ENCODE measurements at regions not wholly inside any gene's neighbourhood (a gene's known extent, or its start where the extent isn't known, plus 50 kb on each side); places are given as distances from the start of the nearest gene placed in this dataset.

DNA sequence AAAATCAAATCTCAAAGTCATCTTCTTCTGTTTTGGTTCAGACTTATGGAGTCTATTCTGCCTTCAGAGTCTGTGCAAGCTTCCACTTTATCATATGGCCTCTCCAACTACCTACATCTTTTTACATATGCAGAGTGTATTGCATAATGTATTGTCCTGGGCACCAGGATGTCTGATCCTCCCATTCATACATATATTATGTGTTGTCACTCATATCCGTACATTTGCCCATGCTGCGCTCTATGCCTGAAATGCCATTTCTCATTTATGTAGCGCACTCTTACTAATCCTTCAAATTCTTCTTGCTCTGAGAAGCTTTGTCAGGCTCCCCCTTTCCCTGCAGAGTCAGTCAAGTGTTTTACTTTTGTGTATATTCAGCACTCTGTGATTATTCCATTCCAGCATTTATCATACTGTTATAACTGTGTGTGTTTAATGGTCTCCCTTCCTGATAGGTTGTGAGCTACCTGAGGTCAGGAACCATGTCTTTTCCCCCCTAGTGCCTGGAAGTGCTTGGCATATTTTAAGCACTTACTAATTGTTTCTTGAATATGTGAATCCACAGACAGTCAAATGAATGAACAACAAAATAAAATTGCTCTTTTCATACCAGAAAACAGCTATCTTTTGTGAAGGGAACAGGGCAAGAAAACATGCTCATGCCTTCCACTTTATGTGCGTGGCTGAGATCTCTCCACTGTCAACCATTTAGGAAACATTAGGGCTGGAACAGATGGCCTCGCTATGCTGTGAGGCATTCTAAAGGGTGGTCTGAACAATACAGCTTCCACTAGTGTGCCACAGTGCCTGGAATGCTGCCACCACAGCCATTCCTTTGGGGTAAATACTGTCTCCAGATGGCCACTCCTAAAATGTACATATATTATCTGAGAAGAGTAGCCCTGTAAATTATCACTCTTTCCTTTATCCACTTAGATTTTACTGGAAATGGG, 81.8 kb downstream of the GLUD2 start:
- no peak overlapping the region for H3K27ac ChIP-seq (ENCODE audit: low read length)
- CTCF ChIA-PET, result no interaction called here
- intact Hi-C loops (cut with micrococcal nuclease; ENCODE audit: unreplicated experiment), result no loop called here
- H3K27me3 ChIP-seq (ENCODE audit: control insufficient read depth, insufficient read depth, low read length), result no peaks in the 10 kb centered on the region
- ATAC-seq, result no peak
- POLR2A ChIA-PET, result no interaction called here
- no peak for DNase-seq (ENCODE audit: low read depth, low spot score)
- no peaks in the 10 kb centered on the region for H3K36me3 ChIP-seq (ENCODE audit: control insufficient read depth, insufficient read depth, low read length)
- no peaks in the 10 kb centered on the region for H3K4me1 ChIP-seq (ENCODE audit: control insufficient read depth, insufficient read depth, low read length)
- BruUV-seq (replicated peaks), result no TSS peak
- no peak overlapping the region for H3K4me3 ChIP-seq (ENCODE audit: low read depth in 2 of 2, low read length in 2 of 2)
- TF ChIP-seq POLR2AphosphoS5 (IDR thresholded peaks at IDR 0.05; ENCODE audit: low read depth, low read length), result no peak
- TF ChIP-seq CTCF (IDR thresholded peaks at IDR 0.05), result no peak
- TF ChIP-seq SIN3A (IDR thresholded peaks at IDR 0.05; ENCODE audit: borderline replicate concordance, insufficient read depth, low read depth, low read length), result no peak
- TF ChIP-seq, protein P1, sequence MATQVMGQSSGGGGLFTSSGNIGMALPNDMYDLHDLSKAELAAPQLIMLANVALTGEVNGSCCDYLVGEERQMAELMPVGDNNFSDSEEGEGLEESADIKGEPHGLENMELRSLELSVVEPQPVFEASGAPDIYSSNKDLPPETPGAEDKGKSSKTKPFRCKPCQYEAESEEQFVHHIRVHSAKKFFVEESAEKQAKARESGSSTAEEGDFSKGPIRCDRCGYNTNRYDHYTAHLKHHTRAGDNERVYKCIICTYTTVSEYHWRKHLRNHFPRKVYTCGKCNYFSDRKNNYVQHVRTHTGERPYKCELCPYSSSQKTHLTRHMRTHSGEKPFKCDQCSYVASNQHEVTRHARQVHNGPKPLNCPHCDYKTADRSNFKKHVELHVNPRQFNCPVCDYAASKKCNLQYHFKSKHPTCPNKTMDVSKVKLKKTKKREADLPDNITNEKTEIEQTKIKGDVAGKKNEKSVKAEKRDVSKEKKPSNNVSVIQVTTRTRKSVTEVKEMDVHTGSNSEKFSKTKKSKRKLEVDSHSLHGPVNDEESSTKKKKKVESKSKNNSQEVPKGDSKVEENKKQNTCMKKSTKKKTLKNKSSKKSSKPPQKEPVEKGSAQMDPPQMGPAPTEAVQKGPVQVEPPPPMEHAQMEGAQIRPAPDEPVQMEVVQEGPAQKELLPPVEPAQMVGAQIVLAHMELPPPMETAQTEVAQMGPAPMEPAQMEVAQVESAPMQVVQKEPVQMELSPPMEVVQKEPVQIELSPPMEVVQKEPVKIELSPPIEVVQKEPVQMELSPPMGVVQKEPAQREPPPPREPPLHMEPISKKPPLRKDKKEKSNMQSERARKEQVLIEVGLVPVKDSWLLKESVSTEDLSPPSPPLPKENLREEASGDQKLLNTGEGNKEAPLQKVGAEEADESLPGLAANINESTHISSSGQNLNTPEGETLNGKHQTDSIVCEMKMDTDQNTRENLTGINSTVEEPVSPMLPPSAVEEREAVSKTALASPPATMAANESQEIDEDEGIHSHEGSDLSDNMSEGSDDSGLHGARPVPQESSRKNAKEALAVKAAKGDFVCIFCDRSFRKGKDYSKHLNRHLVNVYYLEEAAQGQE (IDR thresholded peaks at IDR 0.05; ENCODE audit: insufficient read depth in 1 of 2, low read depth in 2 of 2, low read length in 1 of 2), result no peak
- no peak for TF ChIP-seq TCF7L2 (IDR thresholded peaks at IDR 0.05; ENCODE audit: low read depth, low read length)
- in situ Hi-C loops (cut with HindIII; ENCODE audit: low pct_unique_long_range_greater_than_20kb, low sequenced_read_pairs), result no loop called here
- no peaks in the 10 kb centered on the region for H3K9me3 ChIP-seq (ENCODE audit: control insufficient read depth, insufficient read depth, low read depth, low read length)

DNA sequence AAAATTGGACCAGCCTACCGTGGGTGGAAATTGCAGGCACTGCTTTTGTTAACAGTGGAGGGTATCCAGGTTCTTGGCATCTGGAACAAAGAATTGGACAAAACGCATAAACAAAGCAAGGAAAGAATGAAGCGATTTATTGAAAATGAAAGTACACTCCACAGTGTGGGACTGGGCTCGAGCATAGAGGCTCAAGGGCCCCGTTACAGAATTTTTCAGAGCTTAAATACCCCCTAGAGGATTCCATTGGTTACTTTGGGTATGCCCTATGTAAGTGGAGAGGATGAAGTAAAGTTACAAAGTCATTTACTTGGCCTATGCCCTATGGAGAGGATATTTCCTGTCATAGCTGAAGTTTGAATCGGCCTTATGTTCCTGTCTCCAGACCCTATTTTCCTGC, 85.3 kb downstream of the GLUD2 start:
- intact Hi-C loops (cut with micrococcal nuclease; ENCODE audit: unreplicated experiment) (no loop called here), in situ Hi-C loops (cut with HindIII; ENCODE audit: low pct_unique_long_range_greater_than_20kb, low sequenced_read_pairs) (no loop called here)
- Histone ChIP-seq H3K4me3 (ENCODE audit: low read depth in 2 of 2, low read length in 2 of 2) (no peak overlapping the region), H3K27ac (ENCODE audit: low read length) (no peak overlapping the region), H3K9me3 (ENCODE audit: control insufficient read depth, insufficient read depth, low read depth, low read length) (no peaks in the 10 kb centered on the region), H3K27me3 (ENCODE audit: control insufficient read depth, insufficient read depth, low read length) (no peaks in the 10 kb centered on the region), H3K36me3 (ENCODE audit: control insufficient read depth, insufficient read depth, low read length) (no peaks in the 10 kb centered on the region), H3K4me1 (ENCODE audit: control insufficient read depth, insufficient read depth, low read length) (no peaks in the 10 kb centered on the region)
- DNase-seq (ENCODE audit: low read depth, low spot score) (no peak), ATAC-seq (no peak)
- TF ChIP-seq, protein P1 (IDR thresholded peaks at IDR 0.05; ENCODE audit: insufficient read depth in 1 of 2, low read depth in 2 of 2, low read length in 1 of 2), result no peak
- TF ChIP-seq SIN3A (IDR thresholded peaks at IDR 0.05; ENCODE audit: borderline replicate concordance, insufficient read depth, low read depth, low read length) (no peak), CTCF (IDR thresholded peaks at IDR 0.05) (no peak), TCF7L2 (IDR thresholded peaks at IDR 0.05; ENCODE audit: low read depth, low read length) (no peak)
- ChIA-PET POLR2A (no interaction called here), CTCF (no interaction called here)
- no TSS peak for BruUV-seq (replicated peaks)

Data from Panc1 (cell line).